NCI-H82 (cell line): ENCODE measurements at regions not wholly inside any gene's neighbourhood (a gene's known extent, or its start where the extent isn't known, plus 50 kb on each side); places are given as distances from the start of the nearest gene placed in this dataset.
A peak's percentile ranks its signal among the peaks of the same experiment; 100 is the strongest.
"Not testable (repeated sequence)": the region's sequence is repeated elsewhere in the genome, so short reads cannot be mapped to it uniquely, and the experiment has no call there.

ENCODE experiments used
- DNase-seq: peaks from one replicate; lab custom pipeline; 2025; lab: John Stamatoyannopoulos, UW

- DNase-seq: no peak
Measured at GRCh38 chr4:117574085-117574484, 460.2 kb upstream of the NDST3 start.

DNA sequence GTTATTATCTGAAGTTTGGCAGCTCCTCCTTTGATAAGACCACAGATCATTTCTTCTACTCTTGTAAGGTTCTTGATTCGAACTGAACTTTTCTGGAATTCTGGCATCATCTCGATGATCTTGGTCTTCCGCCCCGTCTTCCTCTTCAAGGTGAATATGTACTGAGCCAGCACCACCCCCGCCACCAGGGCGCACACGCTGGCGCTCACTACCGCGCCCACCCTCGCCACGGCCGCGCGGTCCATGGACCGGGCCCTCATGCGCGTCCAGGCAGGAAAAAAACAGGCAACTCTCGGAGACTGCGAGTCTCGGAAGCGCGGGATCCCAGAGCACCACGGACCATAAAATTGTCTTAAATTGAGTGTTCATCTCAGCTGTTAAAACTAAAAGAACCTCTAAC is 458.4 kb upstream of the NDST3 start:
- no peak for DNase-seq

- DNase-seq: no peak
Measured at GRCh38 chr4:117577686-117578311, 456.5 kb upstream of the NDST3 start.

DNA sequence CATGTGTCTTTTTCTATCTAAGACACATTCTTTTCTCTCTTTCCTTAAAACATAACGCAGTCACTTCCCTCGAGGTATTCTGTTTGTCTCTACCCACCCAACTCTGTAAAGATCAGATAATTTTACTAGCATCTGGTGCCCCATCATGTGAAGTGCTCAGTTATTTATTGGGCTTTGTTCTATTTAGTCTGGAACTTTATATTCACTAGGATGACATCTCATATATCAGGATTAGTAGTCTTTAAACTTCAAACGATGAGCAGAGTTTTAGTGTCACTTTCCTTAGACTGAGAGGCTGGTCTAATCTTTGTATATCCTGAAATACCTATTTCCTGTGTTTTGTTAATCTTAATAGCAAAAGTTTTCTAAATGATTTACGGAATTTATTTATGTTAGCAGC is 445.5 kb upstream of the NDST3 start:
- peak; percentile 22 for DNase-seq

DNA sequence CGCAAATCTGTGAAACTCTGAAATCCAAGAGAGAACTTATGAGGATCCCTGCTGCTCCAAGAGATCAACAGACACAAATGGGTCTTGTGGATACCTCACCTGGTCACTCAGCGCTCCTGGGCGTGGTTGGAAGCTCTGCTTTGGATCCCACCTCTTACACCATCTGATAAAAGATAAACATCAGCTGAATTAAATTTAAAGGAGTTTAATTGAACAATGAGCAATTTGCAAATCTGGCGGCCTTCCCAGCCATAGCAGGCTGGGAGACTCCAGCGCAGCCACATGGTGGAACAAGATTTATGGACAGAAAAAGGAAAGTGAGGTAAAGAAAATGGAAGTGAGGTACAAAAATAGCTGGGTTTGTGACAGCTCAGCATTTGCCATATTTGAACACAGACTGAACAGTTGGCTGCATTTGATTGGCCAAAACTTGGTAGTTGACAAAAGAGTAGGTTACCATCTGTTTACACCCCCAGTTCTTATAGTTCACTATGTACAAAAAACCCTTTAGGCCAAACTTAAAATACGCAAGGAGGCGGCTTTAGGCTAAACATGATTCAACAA is 437.3 kb upstream of the NDST3 start:
- DNase-seq: no peak

GRCh38 chr4:117599393-117599792 is 434.9 kb upstream of the NDST3 start:
- not testable (repeated sequence) for DNase-seq

GRCh38 chr4:117600936-117601335 is 433.4 kb upstream of the NDST3 start:
- DNase-seq: not testable (repeated sequence)

- DNase-seq: no peak
Measured at GRCh38 chr4:117610706-117611308, 423.5 kb upstream of the NDST3 start.

- DNase-seq: no peak
Measured at GRCh38 chr4:117621673-117622072, 412.6 kb upstream of the NDST3 start.

GRCh38 chr4:117623326-117623725 is 411.0 kb upstream of the NDST3 start:
- no peak for DNase-seq

- no peak for DNase-seq
Measured at GRCh38 chr4:117626664-117627063, 407.6 kb upstream of the NDST3 start.

DNA sequence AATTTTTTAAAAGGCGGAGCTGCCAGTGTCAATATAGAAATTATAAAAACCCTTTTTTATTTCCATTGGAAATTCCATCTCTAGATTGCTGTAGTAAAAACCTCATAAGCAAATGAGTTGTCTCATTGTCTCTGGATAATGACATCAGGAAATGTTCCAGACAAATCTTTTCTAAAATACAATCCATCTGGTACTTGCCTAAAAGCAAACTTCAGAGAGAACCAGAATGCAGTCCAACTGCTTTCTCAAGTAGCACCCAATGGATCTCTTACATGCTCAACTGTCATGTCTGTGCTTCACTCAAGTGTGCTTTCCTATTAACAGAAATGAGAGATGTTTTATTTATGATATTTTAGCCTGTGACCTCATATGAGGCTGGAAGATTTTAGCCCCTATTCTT is 399.6 kb upstream of the NDST3 start:
- DNase-seq: no peak

GRCh38 chr4:117637347-117637746 is 396.9 kb upstream of the NDST3 start:
- no peak for DNase-seq

GRCh38 chr4:117640836-117641235 is 393.4 kb upstream of the NDST3 start:
- DNase-seq: no peak

- DNase-seq: no peak
Measured at GRCh38 chr4:117641519-117641918, 392.8 kb upstream of the NDST3 start.

GRCh38 chr4:117654079-117654478 is 380.2 kb upstream of the NDST3 start:
- DNase-seq: no peak

DNA sequence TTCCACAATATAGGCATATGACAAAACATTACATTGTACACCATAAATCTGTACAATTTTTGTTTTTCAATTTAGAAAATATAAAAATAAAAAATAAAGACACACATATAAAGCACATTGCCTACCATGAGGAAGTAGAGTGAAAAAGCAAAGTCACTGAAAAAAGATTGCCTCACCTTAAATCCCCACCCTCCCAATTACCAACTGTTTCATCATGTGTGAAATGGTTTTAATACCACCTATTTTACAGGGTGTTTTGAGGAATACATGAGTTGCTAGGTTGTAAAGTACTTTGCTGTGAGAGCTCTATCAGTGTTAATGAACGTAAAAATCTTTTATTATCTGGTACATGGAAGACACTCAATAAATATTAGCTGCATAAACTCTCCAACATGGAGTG is 373.6 kb upstream of the NDST3 start:
- no peak for DNase-seq

- no peak for DNase-seq
Measured at GRCh38 chr4:117661091-117662072, 372.9 kb upstream of the NDST3 start.

- no peak for DNase-seq
Measured at GRCh38 chr4:117664706-117665444, 369.4 kb upstream of the NDST3 start.

DNA sequence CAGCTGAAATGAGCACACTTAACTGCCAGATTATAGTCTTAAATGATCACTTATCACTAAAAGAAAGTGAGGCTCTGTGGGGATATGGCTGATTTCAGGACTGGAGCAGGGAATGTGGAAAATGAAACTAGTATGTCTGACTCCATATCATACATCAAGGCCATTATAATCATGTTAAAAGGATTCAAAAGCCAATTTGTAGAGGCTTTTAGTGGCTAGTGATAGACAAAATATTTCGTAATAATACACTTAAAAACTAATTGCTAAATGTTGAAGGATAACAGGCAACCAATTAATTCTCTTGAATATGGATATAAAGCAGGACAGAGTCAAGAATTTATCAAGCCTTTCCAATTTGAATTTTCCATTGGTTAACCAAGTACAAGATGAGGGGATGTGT is 358.1 kb upstream of the NDST3 start:
- DNase-seq: no peak

DNA sequence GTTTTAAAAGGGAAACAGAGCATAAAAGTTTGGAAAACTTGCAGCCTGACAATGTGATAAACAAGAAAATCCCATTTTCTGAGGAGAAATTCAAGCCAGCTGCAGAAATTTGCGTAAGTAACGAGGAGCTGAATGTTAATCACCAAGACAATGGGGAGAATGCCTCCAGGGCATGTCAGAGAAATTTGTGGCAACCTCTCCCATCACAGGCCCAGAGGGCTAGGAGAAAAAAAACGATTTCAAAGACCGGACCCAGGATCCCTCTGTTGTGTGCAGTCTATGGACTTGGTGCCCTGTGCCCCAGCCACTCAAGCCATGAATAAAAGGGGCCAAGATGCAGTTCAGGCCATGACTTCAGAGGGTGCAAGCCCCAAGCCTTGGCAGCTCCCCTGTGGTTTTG is 355.4 kb upstream of the NDST3 start:
- DNase-seq: no peak
